HG02642 (cell line): ENCODE measurements at regions not wholly inside any gene's neighbourhood (a gene's known extent, or its start where the extent isn't known, plus 50 kb on each side); places are given as distances from the start of the nearest gene placed in this dataset.

ENCODE experiments used
- ATAC-seq: cut with Tn5 transposase; IDR thresholded peaks from one replicate; pipeline ENCODE4 v1.9.1; 2021; ENCODE audit warnings: mild to moderate bottlenecking; ENCODE audit not compliant: unreplicated experiment, poor library complexity

DNA sequence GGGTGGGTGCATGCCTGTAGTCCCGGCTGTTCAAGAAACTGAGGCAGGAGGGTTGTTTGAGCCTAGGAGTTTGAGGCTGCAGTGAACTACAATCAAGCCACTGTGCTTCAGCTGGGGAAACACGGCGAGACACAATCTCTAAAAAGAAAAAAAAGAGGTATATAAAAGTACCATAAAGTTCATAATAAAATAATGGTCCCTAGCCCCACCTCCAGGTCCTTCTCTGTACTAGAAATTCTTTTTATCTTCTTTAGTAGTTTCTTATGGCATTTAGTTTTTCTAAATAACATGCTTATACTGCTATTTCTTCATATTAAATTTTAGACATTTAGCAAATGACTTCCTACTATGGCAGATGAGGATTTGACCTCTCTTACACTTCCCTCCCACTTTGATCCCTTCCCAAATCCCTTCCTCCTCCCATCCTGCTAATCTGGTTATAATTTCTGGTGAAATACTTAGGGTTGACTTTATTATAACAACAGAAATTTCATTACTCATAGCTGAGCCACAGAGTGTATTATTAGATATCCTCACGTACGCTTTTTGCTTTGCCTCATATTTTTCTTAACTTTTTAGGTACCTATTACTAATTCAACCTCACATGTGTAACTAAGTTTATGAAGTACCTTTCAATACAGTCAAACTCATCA lies 94.7 kb downstream of the SLC41A2 start:
- no peak for ATAC-seq

DNA sequence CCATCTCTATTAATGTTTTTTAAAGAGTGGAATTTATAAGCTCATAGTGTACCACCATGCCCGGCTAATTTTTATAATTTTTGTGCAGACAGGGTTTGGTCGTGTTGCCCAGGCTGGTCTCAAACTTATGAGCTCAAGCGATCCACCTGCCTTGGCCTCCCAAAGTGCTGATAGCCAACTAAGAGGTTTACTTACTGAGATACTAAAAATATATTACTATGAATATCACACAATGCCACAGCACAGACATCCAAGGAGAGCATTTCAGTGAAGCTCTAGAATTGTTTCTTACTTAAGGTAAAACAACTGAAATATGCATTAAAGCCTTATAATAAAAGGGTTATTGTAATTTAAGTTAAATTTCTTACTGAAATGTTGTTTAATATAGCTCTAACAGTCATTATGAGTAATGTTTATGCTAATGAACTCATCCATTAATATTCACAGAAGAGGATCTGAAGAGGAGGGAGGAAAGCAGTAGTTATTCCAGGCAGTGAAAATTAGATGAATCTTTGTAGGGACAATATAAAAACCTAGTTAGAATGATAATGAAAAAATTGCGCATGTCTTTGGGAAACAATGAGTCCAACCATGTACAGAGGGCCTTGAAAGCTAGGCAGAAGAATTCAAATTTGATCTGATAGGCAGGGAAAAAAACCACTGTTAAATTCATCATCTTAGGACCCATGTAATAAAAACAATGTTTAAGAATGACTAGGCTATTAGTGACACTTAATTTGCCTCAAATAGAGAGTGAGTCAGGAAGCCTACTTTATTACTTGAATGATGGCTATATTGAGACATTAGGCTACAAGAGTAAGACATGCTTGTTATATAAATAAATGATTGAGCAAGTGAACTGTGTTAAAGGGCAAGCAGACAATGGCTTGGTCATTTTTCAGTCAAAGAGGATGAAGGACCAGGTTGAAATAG lies 99.2 kb downstream of the SLC41A2 start:
- ATAC-seq = no peak

DNA sequence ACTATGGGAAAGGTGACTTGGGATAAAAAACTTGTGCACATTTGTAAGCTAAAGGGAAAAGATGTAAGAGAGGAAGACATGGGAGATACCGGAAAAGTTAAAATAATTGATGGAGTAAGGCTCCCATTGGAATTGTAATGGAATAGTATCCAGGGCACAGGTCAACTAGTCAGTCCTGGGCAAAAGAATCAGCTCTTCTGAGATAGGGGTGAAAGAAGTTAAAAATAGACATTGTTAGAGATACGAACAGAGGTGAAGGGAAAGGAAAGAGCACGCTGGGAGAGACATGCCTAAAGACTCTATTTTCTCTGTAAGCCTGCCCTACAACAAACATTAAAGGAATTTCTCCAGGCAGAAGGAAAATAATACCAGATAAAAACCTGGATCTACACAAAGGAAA lies 101.6 kb downstream of the SLC41A2 start:
- ATAC-seq = no peak

DNA sequence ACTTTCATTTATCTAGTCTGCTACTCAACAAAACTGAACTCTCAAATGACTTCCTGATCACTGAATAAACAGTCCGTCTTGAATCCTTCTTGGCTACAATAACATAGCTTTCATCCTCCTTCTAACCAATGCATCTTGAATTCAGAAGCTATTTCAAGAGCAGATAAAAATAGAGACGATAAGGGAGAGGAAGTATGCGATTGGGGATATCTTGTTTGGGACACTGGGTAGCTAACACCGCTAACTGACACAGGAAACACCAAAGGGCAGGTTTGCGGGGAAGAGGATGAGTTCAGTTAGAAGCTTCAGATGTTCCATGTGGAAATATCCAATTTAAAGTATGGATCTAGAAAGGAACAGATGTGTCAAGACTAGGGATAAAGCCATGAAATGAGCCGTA lies 102.5 kb downstream of the SLC41A2 start:
- no peak for ATAC-seq

DNA sequence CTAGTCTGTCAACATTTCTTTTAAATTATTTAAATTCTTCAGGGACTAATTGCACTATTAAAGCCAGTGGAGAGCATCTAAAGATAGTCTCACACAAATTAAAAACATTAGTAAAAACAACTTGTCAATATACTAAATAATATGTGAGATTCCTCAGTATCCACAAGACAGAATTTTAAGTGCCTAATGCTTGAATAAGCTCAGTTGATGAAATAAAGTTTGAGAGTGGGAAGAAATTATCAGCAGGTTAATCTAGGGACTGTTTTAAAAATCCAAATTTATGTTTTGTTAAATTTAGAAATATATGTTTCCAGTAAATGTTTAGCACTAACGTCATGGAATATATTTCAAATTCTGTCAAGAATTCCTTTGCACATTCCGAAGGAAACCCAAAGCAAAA lies 105.2 kb downstream of the SLC41A2 start:
- no peak for ATAC-seq

DNA sequence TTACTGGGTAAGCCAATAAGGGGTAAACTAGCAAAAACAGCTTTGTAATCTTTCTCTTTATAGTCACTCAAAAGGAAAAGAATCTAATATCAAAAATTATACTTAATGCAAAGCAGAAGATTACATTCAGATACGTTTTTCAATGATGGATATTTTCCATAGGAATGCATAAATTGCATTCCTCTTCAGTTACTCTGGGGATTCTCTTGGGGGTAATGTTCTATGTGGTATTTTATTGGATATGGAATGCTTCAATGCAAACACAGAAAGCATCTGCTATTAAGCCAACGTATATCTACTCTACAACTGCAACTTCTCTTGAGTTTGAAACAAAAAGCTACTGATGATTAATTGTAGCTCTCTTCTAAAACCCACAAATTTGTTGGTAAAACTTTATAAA lies 106.0 kb downstream of the SLC41A2 start:
- no peak for ATAC-seq

DNA sequence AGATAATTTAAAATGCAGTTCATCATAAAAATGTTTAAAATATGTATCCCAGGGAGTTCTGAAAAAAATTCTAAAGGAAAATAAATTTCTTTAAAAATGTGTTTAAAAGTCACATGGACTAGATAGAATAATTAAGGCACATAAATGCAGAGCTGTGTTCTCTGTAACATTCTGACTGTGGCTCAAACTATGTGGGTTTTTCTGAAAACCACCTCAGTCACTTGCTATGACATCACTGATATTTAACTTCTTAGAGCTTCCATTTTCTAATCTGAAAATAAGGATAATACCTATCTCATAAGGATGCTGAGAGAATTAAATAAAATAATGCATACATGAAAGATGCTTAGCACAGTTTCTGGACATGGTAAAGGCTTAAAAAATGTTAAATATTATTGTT lies 107.3 kb downstream of the SLC41A2 start:
- no peak for ATAC-seq

DNA sequence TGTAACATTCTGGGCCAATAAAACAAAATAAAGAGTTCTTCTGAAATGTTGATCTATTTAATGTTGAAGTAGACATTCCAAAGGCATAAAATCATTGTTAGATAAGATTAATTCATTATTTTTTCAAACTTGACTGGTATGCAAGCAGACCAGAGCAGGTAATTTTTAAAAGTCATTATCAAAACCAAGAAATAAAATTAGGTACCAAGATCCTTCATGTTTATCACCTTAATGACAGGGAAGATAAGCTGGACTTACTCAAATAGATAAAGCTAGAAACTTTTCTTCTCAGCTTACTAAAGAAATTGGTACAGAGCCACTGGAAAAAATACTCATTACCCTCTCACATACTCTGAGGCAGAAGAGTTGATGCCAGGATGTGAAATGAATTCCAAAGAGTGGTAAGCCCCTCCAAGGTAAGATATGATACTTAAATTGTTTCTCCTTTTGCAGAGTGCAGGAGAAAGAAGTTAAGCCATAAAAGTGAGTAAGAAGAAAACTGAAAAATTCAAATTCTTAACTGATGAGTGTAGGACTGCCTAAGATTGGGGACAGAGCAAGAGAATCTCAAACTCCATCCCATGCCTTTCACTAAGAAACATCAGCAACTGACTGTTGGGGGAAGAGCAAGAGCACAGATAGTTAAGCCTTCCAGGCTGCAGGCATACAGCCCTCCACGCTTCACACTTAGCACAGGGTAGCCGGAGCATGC lies 111.9 kb downstream of the SLC41A2 start:
- ATAC-seq = no peak

DNA sequence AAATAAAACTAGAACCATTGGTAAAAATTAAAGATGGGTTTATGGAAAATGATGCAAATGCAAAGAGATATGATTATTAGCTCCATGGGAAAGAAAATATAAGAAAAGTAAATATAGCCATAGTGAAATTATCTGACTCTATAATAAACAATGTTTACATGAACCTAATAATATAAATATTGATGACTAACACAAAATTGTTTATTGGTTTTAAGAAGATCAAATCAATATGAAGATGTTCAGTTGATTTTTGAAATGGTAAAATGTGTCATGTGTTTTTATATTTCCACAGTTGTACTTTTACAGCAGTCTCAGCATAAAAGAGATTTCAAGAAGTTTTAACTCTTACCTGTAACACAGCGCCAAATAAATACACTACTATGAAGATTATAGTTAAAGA lies 114.0 kb downstream of the SLC41A2 start:
- no peak for ATAC-seq

DNA sequence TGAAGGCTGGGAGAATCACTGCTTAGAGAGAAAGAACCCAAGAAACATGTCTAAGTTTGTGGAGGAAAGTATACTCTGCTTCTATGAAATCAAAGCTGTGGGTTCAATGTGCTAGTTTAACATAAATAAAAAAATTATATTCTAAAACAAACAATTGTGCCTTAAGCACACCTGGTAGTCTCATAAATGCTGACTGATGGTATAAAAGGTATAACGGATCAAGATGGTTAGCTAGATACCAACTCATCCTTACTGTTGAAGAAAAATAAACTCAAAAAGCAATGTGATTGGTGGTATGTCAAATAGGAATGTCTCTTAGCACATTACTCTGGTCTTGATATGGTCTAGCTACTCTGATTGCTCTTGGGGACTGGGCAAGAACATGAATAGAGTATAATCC lies 117.8 kb downstream of the SLC41A2 start:
- no peak for ATAC-seq

DNA sequence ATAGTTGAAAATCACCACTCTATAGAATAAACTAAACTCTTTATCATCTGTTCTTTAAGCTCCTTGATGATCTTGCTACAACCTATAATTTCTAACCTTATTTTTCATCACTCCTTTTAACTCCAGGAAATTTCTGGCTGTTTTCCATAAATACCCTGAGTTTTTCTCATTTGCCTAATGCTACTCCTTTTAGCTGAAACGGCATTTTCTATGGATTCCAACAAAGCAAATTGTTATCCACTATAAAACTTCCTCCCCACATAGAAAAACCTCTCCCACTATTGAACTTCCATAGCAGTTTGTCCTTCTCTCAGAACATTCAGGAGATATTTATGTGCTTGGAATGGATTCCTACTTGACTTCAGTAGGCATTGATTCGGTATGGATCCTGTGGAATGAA lies 122.8 kb downstream of the SLC41A2 start:
- ATAC-seq = no peak

DNA sequence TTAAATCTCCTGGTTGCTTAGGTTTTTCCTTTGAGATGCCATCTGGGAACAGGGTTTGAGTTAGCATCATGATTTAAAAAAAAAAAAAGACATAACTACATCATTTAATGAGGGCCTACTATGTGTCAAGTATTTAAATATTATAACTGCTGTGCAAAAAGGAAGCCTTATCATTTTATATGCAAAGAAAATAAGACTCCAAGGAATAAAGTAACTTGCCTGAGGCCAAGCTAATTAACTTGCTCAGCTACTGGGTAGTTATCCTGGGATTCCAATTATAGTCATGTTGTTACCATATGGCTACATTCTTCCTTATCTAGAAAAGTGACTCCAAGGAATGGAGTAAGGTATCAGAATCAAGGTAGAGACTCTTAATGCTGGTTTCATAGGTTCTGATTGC lies 123.5 kb downstream of the SLC41A2 start:
- no peak for ATAC-seq

DNA sequence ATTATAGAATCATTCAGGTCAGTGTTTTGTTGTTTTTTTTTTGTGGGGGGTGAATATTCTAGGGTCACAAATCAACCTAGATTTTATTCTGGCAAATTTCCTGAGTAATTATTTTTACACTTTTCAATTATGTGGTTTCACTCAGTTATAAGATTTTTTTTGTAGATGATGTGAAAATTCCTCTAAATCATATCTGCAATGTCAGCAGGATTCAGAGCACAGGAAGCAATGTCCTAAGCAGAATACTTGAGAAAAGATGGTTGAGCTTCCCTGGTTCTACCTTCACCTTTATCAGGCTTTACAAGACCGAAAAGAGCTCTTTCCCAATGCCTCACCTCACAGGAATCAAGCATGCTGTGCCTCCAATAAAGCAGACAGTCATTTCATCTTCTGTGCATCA lies 124.3 kb downstream of the SLC41A2 start:
- no peak for ATAC-seq

DNA sequence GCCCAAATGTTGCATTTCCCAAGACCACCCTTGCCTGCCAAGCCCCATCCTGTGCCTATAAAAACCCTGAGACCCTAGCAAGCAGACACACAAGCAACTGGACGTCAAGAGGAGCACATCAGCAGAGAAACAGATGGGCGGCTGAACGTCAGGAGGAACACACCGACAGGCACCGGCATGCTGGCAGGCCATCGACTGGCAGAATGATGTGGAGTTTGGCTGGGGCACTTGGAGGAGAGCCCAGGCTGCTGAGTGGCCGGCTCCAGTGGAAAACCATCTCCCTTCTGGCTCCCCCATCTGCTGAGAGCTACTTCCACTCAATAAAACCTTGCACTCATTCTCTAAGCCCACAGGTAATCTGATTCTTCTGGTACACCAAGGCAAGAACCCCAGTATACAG lies 130.1 kb downstream of the SLC41A2 start:
- ATAC-seq = no peak

DNA sequence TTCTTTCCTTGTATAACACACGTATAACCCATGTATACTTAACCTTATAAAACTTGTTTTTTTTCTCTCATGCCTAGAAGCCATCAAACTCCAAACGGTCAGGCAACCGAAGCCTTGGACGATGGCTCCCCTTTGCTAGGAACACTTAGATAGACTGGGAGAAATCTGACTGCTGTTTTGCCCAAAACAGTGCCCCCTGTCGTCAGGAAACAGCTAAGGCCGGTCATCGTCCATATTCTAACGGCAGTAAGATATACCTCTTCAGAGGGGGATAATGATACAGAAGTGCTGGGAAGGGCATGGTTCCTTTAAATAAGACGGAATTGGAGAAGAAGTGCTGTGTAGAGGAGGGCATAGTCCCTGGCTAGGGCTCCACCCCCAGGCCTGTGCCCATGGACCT lies 130.5 kb downstream of the SLC41A2 start:
- no peak for ATAC-seq

DNA sequence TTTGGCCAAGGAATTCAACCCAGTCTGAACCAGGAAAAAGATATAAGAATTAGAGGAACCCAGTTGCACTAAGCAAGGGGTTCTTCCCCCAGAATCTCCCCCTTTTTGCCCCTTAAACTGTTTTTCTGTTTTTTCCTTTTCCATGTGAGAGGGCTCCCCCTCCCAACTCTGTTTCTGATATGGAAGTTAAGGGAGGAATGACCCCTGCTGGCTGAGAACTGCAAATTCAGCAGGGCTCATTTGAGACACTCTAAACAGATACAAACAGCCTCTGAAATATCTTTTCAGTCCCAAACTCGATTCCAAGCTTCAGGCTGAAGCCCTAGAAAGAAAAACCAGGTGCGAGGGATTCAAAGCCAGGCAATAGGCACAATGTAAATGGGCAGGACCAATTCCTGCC lies 132.7 kb downstream of the SLC41A2 start:
- no peak for ATAC-seq

DNA sequence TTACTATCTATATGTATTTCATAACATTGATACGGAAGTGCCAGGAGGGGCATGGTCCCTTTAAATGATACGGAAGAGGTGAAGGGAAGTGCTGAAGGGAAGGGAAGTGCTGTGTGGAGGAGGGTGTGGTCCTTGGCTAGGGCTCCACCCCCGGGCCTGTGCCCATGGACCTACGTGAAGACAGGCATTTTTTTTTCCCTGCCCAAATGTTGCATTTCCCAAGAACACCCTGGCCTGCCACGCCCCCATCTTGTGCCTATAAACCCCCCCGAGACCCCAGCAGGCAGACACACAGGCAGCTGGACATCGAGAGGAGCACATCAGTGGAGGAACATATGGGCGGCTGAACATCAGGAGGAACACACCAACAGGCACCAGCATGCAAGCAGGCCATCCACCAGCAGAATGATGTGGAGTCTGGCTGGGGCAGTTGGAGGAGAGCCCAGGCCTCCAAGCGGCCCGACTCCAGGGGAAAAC lies 134.1 kb downstream of the SLC41A2 start:
- no peak for ATAC-seq

DNA sequence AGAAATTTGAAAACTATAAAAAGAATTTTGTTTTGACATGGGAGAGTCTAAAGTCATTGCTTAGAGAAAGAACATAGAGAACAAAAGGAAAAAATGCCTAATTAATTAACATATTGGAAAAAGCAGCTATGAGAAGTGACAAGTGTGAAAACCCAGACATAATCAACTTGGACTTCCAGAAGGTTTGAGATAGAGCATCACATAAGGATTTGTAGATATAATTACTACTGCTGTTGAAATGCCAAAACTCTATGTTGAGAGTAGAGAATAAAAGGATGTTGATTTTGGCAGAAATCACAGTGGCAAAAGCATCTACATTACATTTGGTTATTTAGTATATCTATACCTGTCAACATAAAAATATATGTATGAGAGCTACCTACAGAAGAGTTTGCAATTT lies 135.1 kb downstream of the SLC41A2 start:
- ATAC-seq = no peak

DNA sequence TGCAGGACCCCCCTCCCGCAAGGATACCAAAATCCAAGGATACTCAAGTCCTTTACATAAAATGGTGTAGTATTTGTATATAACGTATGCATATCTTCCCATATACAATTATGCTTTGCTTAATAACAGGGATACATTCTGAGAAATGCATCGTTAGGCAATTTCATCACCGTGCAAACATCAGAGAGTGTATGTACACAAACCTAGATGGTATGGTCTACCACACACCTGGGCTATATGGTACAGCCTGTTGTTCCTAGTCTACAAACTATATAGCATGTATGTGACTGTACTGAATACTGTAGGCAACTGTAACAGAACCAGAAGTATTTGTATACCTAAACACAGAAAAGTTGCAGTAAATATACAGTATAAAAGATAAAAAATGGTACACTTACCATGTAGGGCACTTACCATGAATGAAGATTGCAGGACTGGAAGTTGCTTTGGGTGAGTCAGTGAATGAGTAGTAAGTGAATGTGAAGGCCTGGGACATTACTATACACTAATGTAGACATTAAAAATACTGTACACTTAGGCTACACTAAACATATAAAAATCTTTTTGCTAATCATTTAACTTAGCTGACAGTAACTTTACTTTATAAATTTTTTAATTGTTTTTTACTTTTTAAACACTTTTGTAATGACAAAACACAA lies 141.1 kb downstream of the SLC41A2 start:
- no peak for ATAC-seq

DNA sequence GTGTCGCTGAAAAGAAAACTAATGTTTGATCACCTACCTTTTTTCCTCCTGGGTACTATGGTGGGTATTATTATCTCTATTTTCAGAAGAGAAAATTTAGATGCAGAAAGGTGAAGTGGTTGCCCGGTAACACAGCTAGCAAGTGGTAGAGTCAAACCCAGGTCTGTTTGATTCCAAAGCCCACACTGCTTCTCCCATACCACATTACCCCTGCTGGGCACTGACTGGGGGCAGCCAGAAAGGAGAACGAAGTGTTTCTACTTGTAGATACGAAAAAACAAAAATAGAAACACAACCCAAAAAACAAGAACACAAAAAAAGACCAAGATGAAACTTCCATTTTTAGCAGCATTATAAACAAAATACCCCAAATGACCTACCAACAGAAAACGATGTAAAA lies 142.2 kb downstream of the SLC41A2 start:
- ATAC-seq = no peak

DNA sequence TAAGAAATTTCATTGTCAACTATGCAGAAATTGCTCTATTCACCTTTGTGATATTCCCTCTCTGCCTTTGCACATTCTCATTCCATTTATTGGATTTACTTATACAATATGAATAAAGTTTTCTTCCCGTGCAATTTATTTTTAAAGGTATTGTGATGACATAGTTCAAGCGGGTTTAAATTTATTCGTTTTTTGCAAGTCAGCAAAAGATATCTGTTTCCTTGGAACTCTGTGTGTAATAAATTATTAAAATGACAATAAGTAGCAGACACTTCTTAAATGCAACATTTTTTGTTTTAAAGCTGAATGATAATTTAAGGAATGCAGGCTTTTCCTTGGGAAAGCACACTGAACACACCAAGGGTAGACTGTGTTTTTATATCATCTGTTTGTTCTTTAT lies 143.1 kb downstream of the SLC41A2 start:
- ATAC-seq = no peak
